RWPE1 (cell line): ENCODE measurements at regions not wholly inside any gene's neighbourhood (a gene's known extent, or its start where the extent isn't known, plus 50 kb on each side); places are given as distances from the start of the nearest gene placed in this dataset.
"Not testable (repeated sequence)": the region's sequence is repeated elsewhere in the genome, so short reads cannot be mapped to it uniquely, and the experiment has no call there.

ENCODE experiments used
- CTCF ChIA-PET: fragments of 350-600 bp; sonication (Branson Sonifier 250); formaldehyde crosslinking; extraction: SDS; loops from one replicate; lab custom pipeline; 2021; lab: Yijun Ruan, JAX
- POLR2A ChIA-PET: fragments of 400-600 bp; formaldehyde crosslinking; extraction: SDS; loops from one replicate; lab custom pipeline; 2020; ENCODE audit warnings: antibody characterized with exemption; ENCODE audit not compliant: low non-redundant PET; lab: Yijun Ruan, JAX
- DNase-seq: peaks from one replicate; pipeline ENCODE4 v3.0.0; 2012; ENCODE audit warnings: low spot score
- H3K27ac ChIP-seq: fragments of 450-650 bp; 2 replicates; pipeline ENCODE4 v1.5.1; 2017
- CTCF ChIP-seq: fragments of 450-650 bp; conservative IDR thresholded peaks from 2 replicates; pipeline ENCODE4 v1.5.1; 2017; ENCODE audit warnings: low read depth, mild to moderate bottlenecking

- POLR2A ChIA-PET, DNase-seq, CTCF ChIA-PET, H3K27ac ChIP-seq: not testable (repeated sequence)
Observed at GRCh38 chr2:158866082-158866481, 71.0 kb downstream of the DAPL1 start.

GRCh38 chr2:158867531-158868191 is 72.5 kb downstream of the DAPL1 start:
- DNase-seq, POLR2A ChIA-PET, H3K27ac ChIP-seq: not testable (repeated sequence)
- CTCF ChIA-PET = interaction anchor here (0.9 kb wide), 1 partner anchor 18 kb away, joined by 3 read pairs; no protein-coding TSS in a partner anchor

- CTCF ChIA-PET, POLR2A ChIA-PET, DNase-seq, H3K27ac ChIP-seq: not testable (repeated sequence)
Observed at GRCh38 chr2:158868386-158868785, 73.3 kb downstream of the DAPL1 start.

GRCh38 chr2:158869122-158869521 is 74.0 kb downstream of the DAPL1 start:
- CTCF ChIA-PET, DNase-seq, H3K27ac ChIP-seq, POLR2A ChIA-PET: not testable (repeated sequence)

- H3K27ac ChIP-seq, CTCF ChIA-PET, POLR2A ChIA-PET, DNase-seq: not testable (repeated sequence)
Observed at GRCh38 chr2:158869609-158870008, 74.5 kb downstream of the DAPL1 start.

- ChIA-PET CTCF (no interaction called here), POLR2A (no interaction called here)
Observed at GRCh38 chr2:158878003-158878402, 82.9 kb downstream of the DAPL1 start.

GRCh38 chr2:158879229-158879903 is 84.2 kb downstream of the DAPL1 start:
- no peak overlapping the region for H3K27ac ChIP-seq
- ChIA-PET CTCF (no interaction called here), POLR2A (no interaction called here)
- TF ChIP-seq CTCF = no peak
- DNase-seq = no peak

More at GRCh38 chr2:158878003-158878402, 82.9 kb downstream of the DAPL1 start:
- DNase-seq = no peak
- H3K27ac ChIP-seq = no peak overlapping the region
- no peak for TF ChIP-seq CTCF

GRCh38 chr2:158882297-158882696 is 86.1 kb upstream of the TANC1 start:
- no peak overlapping the region for H3K27ac ChIP-seq
- POLR2A ChIA-PET = no interaction called here
- TF ChIP-seq CTCF = no peak
- DNase-seq = no peak
- CTCF ChIA-PET = no interaction called here

- DNase-seq, H3K27ac ChIP-seq, POLR2A ChIA-PET: not testable (repeated sequence)
- CTCF ChIA-PET = interaction anchor here (0.6 kb wide), 1 partner anchor 156 kb away, joined by 3 read pairs; no protein-coding TSS in a partner anchor
Observed at GRCh38 chr2:158884552-158884951, 83.9 kb upstream of the TANC1 start.
